ENCODE measurements at regions not wholly inside any gene's neighbourhood (a gene's known extent, or its start where the extent isn't known, plus 50 kb on each side); places are given as distances from the start of the nearest gene placed in this dataset.

DNA sequence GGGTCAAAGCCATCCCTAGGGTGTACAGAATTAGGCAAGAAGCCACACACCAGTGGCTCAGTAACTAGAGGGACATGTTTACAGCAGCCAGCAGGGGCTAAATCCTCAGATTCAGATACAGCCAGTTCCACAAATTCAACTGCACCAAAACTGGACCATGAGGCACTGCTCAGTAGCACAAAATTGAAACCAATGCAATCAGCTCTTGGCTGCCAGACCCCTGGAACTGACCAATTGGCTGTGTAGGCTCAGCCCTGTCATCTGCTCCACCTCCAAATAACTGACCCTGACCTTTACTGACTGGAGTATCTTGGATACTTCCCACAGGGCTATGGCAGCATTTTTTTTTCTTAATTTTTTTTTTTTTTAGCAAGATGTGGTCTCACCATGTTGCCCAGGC lies 226.5 kb downstream of the FOXO1 start:
- DNase-seq: no peak

GRCh38 chr13:40440990-40441820 lies 225.2 kb downstream of the FOXO1 start:
- no peak for DNase-seq

DNA sequence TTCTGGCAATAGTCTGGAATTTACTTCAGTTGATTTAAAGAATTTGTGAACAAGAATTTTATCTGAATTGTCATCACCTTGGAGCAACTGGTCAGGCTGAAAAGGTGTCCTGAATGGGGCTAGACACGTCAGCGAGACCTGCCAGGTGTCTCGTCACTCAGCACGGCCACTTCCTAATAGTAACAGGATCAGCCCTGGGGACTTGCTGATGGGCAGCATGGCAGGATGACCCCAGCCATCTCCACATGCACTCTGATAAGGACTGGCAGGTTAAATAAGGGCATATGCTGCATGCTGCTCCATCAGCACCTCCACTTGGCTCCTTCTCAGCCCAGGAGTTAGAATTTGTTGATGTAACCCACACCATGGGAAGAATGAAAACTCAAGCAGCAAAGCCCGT lies 224.2 kb downstream of the FOXO1 start:
- no peak for DNase-seq

DNA sequence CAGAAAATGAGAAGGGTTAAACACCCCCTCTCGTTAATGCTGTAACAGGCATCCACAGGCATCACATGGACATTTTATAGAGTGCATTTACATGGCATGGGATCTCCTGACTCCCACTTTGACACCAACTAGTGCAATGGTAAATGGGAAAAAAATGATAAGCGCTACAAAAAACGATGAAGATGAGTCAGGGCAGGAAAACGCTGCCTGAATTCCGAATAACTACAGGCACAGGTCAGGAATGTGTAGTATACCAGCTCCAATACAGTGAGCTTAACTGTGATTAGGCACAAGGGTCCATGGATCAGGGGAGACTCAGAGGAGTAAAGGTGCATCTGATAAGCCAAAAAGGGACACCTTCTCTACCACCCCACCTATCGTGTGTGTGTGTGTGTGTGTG lies 223.6 kb downstream of the FOXO1 start:
- DNase-seq: no peak

- DNase-seq: no peak
Measured at GRCh38 chr13:40444241-40444640, 222.2 kb downstream of the FOXO1 start.

DNA sequence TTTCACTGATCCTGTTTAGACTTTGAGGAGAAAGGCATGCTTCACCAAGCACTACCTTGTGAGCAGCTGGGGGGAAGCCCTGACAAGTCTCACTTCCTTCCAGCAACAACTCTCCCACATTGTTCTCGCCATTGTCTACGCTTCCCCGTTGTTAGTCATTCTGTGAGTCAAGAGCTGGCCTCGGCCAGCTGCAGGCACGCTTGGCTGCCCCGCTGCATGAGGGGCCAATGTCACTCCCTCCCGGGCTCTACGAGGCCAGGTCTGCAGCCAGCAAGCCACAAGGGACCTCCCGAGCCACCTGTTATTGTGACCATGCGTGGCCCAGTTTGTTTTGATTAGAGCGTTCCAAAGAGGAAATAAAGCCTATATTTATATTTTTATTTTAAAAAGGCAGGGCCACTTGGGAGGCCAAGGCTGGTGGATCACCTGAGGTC lies 220.9 kb downstream of the FOXO1 start:
- DNase-seq: no peak

DNA sequence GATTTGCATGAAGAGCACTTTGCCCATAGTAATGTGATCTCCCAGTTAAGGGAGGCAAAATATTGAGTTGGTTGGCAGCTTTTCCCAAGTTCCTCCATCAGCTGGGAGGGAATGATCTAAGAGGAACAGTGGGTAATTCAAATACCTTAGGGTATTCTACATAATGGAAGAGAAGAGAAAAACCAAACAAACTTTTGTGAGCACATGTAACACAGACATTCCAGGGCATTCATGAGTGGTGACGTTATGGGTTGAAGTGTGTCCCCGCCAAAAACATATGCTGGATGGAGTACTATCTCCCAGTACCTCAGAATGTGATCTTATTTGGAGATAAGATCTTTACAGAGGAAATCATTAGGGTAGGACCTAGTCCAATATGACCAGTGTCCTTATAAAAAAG lies 220.1 kb downstream of the FOXO1 start:
- DNase-seq: no peak

GRCh38 chr13:40447857-40448256 lies 218.6 kb downstream of the FOXO1 start:
- DNase-seq: no peak

GRCh38 chr13:40452038-40452666 lies 214.3 kb downstream of the FOXO1 start:
- no peak for DNase-seq

DNA sequence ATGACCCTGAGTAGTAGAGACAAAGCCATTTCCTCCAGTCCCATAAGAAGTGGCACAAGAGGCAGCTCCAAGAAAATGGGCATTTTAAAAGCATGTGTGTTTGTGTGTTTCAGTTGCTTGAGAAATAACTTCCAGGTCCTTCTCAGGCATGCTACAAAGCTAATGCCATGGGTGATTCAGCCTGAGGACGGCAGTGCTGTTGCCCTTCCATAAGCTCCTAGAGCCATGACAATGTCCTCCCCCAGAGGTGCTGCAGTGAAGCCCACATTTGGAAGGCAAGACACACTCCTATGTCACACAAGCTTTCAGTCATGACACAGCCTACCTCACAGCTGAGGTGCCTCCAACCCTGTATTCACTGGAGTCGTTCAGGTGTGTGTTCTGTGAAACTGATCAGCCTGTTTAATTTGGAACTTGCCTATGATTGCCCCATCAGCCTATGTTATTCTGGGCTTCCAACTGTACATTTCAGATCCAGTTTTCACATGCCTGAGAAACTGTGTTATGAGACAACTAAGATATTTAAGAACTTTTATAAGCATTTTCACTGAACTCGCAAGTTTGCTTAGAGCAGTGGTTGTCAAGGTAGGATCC lies 213.6 kb downstream of the FOXO1 start:
- no peak for DNase-seq

- DNase-seq: no peak
Measured at GRCh38 chr13:40453351-40454021, 213.0 kb downstream of the FOXO1 start.

- no peak for DNase-seq
Measured at GRCh38 chr13:40456397-40456953, 210.0 kb downstream of the FOXO1 start.

DNA sequence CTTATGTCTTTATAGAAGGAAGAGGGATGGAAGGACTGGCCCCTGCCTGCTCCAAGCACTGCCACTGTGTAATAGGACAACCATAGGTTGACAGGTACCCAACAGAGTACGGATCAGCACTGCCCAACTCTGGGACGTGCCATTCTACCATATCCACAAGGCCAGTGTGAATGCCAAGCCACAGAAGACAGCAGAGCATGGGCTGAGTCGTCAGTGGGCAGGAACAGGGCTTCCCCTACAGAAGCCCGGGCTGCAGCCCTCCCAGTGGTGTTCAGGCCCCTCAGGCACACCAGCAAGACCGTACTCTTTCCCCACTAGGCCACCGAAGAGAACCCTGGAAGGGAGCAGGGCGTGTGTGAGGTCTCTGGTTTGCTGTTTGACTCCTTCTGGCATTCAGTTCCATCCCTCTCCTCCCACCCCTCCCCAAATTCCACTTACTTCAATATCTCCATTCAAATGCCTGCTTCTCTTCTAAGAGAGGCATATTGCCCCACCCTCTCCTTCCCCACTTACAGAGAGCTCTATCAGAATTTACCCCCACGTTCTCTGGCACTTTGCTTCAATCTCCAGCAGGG lies 209.4 kb downstream of the FOXO1 start:
- DNase-seq: no peak

GRCh38 chr13:40457929-40458719 lies 208.3 kb downstream of the FOXO1 start:
- DNase-seq: no peak

GRCh38 chr13:40458720-40458990 lies 207.8 kb downstream of the FOXO1 start:
- no peak for DNase-seq

DNA sequence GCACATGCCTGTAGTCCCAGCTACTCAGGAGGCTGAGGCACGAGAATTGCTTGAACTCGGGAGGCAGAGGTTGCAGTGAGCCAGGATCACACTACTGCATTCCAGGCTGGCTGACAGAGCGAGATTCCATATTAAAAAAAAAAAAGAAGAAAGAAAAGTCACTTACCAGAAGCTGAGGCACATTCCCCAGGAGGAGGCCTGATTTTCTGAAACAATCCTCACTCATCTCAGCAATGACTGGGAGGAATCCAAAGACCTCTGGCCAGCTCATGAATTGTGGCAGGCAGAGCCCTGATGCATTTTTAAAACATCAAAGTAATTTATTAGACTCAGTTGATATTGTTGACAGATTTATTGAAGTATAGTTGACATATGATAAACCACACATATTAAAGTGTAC lies 206.3 kb downstream of the FOXO1 start:
- no peak for DNase-seq

DNA sequence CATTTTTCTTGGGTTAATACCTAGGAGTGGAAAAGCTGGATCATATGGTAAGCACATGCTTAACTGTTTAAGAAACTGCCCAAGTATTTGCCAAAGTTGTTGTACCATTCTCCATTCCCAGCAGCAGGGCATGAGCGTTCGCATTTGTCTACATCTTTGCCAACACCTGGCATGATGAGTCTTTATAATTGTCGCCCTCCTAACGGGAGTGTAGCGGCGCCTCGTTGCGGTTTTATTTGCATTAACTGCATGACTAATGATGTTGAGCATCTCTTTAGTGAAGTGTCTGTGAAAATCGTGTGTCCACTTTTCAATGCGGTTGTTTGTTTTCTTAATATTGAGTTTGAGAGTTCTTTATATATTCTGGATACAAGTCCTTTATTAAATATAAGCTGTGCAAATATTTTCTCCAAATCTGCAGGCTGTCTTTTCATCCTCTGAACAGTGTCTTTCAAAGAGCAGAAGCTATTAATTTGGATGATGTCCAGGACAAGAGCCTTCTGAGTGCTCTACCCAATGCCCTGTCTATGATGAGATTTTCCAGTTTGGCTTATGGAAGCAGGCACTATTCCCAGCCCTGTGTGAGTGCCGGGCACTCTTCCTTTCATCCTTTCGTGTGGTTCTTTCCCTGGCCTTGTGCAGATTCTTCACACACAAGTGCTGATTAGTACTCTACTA lies 202.0 kb downstream of the FOXO1 start:
- DNase-seq: no peak

- DNase-seq: no peak
Measured at GRCh38 chr13:40465015-40465390, 201.4 kb downstream of the FOXO1 start.

DNA sequence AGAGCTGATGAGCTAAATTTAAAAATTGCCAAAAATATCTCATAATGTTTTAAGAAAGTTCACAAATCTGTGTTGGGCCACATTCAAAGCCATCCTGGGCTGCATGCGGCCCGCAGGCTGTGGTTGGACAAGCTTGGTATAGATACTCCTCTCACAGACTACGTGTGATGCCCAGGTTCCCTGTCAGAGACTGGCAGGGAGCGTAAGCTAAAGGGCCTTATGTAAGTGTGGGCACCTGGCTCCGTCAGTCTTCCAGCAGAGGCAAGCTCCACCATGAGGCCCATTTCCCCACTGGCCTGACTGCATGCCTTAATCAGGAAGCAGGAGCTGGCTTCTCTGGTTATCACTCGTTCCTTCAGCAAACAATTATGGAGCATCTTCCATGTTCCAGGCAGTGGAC lies 200.2 kb downstream of the FOXO1 start:
- DNase-seq: no peak

DNA sequence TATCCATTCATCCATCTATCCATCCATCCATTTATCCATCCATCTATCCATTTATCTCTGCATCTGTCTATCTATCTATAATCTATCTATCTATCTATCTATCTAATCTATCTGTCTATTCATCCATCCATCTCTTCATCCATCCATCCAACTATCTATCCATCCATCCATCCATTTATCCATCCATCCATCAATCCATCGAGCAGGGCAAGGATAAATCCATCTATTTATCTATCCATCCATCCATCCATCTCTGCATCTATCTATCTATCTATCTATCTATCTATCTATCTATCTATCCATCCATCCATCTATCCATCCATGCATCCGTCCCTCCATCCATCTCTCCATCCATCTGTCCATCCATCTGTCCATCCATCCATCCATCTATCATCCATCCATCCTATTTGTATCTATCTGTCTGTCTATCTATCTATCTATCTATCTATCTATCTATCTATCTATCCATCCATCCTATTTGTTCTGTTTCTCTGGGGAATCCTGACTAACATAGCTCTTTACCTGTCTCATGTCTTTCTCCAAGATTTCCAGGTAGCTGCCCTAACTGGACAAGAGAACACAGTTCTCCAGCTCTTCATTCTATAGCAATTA lies 198.1 kb downstream of the FOXO1 start:
- no peak for DNase-seq
